NCI-H2196 (cell line): ENCODE measurements at regions not wholly inside any gene's neighbourhood (a gene's known extent, or its start where the extent isn't known, plus 50 kb on each side); places are given as distances from the start of the nearest gene placed in this dataset.
"Not testable (repeated sequence)": the region's sequence is repeated elsewhere in the genome, so short reads cannot be mapped to it uniquely, and the experiment has no call there.

Experiments
- DNase-seq: peaks from one replicate; lab custom pipeline; 2025; ENCODE audit not compliant: unreplicated experiment; lab: John Stamatoyannopoulos, UW

DNA sequence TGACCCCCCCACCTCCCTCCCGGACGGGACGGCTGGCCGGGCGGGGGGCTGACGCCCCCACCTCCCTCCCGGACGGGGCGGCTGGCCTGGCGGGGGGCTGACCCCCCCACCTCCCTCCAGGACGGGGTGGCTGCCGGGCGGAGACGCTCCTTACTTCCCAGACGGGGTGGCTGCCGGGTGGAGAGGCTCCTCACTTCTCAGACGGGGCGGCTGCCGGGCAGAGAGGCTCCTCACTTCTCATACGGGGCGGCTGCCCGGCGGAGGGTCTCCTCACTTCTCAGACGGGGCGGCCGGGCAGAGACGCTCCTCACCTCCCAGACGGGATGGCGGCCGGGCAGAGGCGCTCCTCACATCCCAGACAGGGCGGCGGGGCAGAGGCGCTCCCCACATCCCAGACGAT, 84.7 kb downstream of the OR2B2 start:
- not testable (repeated sequence) for DNase-seq

DNA sequence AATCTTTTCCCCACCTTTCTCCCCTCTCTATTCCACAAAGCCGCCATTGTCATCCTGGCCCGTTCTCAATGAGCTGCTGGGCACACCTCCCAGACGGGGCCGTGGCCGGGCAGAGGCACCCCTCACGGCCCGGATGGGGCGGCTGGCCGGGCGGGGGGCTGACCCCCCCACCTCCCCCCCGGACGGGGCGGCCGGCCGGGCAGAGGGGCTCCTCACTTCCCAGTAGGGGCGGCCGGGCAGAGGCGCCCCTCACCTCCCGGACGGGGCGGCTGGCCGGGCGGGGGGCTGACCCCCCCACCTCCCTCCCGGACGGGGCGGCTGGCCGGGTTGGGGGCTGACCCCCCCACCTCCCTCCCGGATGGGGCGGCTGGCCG, 85.6 kb downstream of the OR2B2 start:
- DNase-seq, result not testable (repeated sequence)

DNA sequence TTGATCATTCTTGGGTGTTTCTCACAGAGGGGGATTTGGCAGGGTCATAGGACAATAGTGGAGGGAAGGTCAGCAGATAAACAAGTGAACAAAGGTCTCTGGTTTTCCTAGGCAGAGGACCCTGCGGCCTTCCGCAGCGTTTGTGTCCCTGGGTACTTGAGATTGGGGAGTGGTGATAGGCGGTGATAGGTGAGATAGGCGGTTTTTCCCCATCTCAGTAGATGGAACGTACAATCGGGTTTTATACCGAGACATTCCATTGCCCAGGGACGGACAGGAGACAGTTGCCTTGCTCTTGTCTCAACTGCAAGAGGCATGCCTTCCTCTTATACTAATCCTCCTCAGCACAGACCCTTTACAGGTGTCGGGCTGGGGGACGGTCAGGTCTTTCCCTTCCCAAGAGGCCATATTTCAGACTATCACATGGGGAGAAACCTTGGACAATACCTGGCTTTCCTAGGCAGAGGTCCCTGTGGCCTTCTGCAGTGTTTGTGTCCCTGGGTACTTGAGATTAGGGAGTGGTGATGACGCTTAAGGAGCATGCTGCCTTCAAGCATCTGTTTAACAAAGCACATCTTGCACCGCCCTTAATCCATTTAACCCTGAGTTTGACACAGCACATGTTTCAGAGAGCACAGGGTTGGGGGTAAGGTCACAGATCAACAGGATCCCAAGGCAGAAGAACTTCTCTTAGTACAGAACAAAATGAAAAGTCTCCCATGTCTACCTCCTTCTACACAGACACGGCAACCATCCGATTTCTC, 86.2 kb downstream of the OR2B2 start:
- not testable (repeated sequence) for DNase-seq

DNA sequence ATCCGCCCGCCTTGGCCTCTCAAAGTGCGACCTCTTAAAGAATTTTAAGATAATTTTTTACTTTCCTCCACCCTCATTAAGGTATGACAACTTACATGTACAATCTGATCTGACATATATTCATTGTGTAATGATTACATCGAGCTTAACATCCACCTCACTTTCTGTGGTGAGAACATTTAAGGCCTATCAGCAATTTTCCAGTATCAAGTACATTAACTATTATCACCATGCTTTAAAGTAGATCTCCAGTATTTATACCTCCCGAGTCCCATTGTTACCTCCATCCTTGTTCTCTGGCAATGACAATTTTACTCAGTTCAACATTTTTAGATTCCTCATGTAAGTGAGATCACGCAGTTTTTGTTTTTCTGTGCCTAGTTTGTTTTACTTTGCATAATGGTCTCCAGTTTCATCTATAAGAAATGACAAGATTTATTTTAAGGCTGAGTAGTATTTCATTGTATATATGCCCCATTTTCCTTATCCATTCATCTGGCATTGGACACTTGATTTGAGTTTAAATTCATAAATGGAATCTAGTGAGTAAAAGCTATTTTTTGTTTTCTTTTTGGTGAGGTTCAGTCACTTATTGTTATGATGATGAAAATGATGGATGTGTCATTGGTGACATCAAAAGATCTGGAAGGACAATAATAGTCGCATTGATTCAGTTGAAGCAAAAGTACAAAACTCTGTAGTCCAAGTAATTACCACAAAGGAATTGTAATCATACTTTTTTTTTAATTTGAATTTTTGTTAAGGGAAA, 87.0 kb downstream of the OR2B2 start:
- DNase-seq, result no peak

DNA sequence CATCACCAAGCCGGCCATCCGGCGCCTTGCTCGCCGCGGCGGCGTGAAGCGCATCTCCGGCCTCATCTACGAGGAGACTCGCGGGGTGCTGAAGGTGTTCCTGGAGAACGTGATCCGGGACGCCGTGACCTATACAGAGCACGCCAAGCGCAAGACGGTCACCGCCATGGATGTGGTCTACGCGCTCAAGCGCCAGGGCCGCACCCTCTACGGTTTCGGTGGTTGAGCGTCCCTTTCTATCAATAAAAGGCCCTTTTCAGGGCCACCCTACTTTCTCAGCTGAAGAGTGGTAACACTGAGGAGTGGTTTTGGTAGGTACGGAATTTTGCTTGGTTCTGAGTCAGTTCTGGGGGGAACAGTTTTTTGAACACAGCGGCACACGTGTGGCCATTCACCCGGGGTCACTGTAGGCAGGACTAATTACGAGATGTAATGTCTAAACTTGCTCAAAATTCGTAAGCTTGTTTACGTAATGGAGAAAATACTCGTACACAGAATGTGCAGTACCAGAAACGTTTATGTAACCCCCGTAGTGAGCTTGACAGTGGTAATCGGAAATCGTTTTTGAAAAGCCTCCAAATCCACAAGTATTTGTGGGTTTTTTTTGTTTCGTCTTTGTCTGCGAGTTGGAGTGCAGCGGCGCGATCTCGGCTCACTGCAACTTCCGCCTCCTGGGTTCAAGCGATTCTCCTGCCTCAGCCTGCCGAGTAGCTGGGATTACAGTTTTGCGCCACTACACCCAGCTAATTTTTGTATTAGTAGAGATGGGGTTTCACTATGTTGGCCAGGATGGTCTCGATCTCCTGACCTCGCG, 87.8 kb downstream of the OR2B2 start:
- not testable (repeated sequence) for DNase-seq

DNA sequence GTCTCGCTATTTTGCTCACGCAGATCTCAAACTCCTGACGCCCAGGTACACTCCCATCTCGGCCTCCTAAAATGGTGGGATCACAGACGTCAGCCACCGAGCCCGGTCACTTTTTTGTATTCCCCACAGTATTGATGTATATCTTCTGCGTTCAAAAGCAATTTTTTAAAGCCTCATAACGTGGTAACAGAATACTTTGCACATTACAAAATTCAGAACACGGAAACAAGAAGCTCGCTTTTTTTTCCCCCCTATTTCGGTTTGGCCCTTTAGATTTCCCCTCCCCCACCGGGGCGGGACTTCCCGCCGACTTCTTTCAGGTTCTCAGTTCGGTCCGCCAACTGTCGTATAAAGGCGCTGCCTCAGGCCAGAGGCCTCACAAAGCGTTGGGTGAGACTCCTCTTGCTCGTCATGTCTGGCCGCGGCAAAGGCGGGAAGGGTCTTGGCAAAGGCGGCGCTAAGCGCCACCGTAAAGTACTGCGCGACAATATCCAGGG, 88.4 kb downstream of the OR2B2 start:
- DNase-seq, result peak; percentile 64

DNA sequence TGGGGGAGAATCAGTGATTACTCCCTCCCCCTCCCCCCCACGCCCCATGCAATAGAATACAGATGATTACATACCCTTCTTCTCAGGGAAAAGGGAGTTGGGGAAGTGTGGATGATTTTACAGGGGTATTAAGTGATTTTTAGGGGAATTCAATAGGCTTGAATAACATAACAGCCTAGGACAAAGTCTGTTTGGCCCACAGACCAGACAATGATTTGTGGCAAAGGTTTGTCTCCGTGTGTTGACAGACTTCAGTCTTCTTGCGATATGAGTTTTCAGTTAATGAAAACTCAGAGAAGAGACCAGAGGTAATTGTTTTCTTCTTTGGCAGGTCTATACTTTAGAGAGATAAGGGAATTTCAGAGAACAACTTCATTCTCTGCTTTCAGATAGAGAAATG, 95.3 kb downstream of the OR2B2 start:
- no peak for DNase-seq

DNA sequence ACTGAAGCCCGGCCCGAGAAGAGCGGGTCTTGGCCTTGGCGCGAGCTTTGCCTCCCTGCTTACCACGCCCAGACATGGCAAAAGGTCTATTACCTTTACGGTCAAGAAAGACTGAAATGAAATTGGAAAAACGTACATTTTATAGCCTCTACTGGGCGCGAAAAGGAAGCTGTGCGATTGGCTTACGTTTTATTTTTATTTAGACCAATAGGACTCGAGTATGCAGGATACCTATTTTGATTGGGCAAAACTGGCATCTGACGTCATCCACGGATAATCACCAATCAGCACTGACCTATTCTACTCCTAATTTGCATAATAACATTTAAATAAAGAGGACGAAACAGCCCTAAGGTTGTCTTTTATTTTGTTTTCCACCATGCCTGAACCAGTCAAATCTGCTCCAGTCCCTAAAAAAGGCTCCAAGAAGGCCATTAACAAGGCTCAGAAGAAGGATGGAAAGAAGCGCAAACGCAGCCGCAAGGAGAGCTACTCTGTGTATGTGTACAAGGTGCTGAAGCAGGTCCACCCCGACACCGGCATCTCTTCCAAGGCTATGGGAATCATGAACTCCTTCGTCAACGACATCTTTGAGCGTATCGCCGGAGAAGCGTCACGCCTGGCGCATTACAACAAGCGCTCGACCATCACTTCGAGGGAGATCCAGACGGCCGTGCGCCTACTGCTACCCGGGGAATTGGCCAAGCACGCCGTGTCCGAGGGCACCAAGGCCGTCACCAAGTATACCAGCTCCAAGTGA, 97.4 kb downstream of the OR2B2 start:
- DNase-seq, result peak; percentile 54

DNA sequence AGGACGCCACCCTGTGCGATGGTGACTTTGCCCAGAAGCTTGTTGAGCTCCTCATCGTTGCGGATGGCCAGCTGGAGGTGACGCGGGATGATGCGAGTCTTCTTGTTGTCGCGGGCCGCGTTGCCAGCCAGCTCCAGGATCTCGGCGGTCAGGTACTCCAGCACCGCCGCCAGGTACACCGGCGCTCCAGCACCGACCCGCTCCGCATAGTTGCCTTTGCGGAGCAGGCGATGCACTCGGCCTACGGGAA, 97.9 kb downstream of the OR2B2 start:
- DNase-seq, result not testable (repeated sequence)

DNA sequence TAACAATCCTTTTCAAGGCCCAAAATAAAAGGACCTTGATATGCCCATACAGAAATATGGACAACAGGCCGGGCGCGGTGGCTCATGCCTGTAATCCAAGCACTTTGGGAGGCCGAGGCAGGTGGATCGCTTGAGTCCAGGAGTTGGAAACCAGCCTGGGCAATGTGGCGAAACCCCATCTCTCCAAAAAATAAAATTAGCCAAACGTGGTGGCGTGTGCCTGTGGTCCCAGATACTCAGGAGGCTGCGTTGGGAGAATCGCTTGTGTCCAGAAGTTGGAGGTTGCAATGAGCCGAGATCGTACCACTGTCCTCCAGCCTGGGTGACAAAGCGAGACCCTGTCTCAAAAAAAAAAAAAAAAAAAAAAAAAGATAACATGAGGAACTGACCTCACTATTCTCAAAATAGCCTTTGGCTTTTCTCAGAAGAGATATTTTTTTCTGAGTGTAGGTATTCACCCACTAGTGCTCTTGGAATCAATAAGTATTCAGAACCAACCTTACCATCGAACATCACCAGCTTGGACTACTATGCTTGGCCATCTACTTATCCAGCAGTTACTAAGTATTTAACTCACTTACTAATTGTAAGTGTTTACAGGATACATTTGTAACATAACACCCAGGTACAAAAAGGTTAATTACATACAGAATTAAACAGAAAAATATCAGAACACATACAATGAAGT, 99.2 kb downstream of the OR2B2 start:
- no peak for DNase-seq

DNA sequence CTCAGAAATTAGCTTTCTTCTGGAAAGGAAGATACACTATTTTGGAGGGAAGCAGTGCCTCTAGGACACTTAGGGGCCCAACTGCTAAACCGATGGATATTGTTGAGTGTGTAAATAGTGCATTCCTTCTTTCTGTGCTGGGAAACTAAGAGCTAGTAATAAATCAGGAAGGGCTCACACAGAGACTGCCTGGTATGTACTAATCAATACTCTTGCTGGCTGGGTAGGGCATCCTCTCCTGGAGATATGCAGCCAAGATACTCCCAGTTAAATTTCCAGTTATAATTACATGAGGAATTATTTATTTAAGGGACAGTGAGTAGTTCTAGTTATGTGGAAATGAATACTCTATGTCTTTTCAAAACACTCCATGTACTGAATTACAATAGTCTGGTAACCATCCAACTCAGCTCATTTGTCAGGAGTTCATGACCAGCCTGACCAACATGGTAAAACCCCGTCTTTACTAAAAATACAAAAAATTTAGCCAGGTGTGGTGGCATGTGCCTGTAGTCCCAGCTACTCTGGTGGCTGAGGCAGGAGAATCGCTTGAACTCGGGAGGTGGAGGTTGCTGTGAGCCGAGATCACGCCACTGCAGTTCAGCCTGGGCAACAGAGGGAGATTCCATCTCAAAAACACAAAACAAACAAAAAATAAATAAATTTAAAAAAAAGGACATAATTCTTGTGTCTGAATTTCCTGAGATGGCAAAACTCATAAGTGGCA, 100.0 kb downstream of the OR2B2 start:
- no peak for DNase-seq

DNA sequence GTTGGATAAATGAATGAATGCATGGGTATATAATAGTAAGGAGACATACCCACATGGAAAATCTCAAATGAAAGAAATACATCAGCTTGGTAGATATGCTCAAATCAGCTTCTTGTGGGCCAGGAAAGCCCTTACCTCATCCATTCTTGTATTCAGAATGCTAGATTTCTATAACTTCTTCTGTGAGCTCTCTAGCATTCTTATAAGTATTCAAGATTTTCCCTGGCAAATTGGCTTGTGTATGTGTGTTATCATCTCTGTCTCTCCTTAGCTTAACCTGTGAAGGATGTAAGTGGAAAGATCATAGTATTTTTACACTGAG, 100.8 kb downstream of the OR2B2 start:
- no peak for DNase-seq

DNA sequence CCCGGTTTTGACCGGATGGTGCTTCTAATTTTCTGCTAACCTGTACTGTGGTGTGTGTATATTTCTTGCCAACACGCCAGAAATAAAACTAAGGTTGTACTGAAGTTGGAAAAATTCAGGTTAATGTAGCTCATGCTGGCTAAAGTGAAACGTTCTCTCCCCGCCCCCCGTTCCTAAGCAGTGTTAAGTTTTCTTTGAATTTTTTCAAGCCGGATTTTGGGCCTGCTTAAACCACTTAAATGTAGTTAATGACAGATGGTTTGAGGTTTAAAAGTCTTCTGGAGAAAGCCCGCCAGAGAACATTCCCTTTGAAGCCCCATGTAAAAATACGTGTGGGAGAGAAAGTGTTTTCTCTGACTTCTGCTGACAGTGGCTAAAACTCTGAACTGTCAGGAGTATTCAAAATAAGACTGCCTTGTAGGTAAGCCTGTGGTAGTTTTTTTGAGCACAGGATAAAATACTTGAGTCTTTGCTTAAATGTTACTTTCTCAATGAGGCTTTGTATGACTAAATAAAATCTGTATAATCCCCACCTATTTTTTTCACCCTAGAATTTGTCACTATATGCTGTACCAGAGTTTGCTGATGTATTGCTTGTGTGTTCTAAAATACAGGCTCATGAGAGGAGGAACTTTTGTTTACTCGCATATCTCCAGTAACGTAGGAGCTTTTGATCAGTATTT, 101.3 kb downstream of the OR2B2 start:
- DNase-seq, result no peak

DNA sequence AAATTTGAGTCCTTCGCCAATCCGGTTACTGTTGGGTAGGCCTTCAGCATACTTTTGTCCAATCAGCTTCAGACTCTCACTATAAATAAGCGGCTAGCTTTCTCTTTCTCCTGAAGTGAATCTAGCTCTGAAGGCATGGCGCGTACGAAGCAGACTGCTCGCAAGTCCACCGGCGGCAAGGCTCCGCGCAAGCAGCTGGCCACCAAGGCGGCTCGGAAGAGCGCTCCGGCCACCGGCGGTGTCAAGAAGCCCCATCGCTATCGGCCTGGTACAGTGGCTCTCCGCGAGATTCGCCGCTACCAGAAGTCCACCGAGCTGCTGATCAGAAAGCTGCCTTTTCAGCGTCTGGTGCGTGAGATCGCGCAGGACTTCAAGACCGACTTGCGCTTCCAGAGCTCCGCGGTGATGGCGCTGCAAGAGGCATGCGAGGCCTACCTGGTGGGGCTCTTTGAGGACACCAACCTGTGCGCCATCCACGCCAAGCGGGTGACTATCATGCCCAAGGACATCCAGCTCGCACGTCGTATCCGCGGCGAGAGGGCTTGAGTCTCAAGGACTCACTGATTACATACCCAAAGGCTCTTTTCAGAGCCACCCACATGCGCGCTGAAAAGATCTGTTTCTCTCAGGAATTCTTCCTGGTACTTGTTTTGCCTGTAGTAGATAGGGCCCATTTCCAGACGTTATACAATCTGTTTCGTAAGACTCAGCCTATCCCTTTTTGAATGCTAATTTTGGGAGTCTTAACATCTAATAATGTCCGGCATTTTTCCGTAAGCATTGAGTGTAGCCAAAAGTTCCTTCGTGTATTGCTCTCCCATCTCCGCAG, 102.0 kb downstream of the OR2B2 start:
- DNase-seq, result peak; percentile 90

DNA sequence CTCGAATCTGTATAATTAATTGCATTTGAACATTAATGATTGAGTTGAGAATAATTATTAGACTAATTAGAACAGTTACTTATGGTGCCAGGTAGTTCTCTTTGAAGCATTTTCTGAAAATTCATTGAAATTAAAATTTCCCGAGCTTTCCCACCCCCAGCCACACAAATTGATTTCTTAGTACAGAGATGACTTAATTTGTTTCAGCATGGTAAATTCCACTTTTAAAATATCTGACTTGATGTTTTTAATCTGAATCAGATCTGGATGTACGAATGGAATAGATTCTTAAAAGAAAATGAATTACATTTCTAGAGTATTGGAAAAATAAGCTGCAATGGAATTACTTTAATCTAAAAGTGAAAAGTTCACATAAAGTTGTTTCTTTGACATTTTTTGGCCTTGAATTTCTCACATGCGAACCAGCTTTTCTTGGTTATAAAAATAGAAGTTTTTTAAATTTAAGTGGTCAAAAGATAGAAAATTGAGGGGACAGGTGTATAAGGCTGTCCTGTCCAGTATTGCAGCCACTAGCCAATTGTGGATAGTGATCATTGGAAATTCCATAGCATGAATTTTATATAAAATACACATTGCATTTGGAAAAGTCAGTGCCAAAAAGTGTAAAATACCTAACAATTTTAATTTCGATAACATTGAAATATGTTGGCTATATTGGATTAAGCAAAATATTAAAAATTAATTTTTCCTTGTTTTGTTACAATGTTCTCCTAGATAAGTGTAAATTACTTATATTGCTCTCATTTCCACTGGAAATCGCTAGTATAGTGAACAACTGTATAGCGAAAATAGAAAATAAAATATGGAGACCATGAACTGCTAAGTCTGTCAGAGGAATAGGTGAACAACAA, 102.9 kb downstream of the OR2B2 start:
- DNase-seq, result no peak

DNA sequence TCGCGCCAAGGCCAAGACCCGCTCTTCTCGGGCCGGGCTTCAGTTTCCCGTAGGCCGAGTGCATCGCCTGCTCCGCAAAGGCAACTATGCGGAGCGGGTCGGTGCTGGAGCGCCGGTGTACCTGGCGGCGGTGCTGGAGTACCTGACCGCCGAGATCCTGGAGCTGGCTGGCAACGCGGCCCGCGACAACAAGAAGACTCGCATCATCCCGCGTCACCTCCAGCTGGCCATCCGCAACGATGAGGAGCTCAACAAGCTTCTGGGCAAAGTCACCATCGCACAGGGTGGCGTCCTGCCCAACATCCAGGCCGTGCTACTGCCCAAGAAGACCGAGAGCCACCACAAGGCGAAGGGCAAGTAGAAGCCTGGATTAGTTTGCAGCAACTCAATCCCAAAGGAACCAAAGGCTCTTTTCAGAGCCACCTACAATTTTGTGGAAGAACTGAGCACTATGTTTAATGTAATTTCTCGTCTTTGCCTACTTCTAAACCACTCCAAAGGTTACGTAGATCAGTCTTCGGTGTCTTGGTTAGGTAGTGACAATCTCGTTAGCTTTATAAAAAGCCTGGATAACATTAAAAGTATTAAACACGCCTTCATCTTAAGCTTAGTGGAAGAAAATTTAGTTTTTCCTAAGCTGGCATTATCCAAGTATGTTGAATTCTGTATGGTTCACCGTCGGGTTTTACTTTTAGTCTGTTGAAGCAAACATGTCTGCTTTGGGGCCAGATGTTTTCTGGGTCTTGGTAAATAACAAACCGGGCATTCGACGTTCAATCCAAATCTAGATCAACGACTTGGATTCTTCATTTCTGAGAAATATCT, 103.7 kb downstream of the OR2B2 start:
- DNase-seq, result peak; percentile 11
